ENCODE measurements at regions not wholly inside any gene's neighbourhood (a gene's known extent, or its start where the extent isn't known, plus 50 kb on each side); places are given as distances from the start of the nearest gene placed in this dataset.
"Not testable (repeated sequence)": the region's sequence is repeated elsewhere in the genome, so short reads cannot be mapped to it uniquely, and the experiment has no call there.

DNA sequence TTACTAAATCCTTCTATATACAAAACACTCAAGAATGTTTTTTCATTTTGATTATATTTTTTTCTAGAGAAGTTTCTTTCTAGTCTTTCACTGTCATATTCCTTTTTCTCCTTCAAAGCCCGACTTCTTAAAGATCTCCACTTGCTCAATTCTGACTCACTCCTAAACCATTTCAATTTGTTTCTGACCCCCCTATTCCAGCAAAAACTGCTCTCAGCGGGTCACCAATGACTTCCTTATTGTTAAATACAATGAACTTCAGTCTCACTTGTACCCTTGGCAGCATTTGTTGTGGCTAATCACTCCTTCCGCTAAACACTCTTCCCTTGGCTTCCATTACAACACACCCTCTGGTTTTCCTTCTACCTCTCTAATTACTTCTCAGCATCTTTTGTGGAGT is 111.1 kb upstream of the RBBP8 start:
- DNase-seq (ENCODE audit: low read depth) = no peak

DNA sequence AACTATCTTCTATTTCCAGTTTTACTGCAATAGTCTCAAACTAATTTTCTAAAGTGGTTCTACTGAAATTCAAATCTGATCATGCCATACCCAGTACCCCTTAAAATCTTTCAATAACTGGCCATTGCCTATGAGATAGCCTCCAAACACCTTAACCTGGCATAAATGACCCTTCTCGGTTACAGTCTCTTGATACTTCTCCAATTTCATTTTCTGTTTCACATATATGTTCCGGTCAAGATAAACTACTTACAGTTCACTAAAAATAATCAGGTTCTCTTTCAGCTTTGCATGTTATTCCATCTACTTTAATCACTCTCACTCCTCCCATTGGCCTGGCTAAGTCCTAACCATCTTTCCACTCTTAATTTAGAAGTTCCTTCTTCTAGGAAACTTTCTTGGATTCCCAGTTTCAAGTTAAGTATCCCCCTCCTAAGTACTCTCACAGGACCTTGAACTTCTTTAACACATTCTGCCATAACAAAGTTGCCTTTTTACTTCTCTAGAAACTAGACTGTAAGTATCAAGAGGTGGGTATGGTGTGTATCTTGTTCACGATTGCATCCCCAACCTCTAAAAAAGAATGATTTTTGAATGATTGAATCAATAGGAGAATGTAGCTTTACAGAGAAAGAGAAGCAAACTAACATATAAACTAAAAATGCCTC is 110.2 kb upstream of the RBBP8 start:
- no peak for DNase-seq (ENCODE audit: low read depth)

DNA sequence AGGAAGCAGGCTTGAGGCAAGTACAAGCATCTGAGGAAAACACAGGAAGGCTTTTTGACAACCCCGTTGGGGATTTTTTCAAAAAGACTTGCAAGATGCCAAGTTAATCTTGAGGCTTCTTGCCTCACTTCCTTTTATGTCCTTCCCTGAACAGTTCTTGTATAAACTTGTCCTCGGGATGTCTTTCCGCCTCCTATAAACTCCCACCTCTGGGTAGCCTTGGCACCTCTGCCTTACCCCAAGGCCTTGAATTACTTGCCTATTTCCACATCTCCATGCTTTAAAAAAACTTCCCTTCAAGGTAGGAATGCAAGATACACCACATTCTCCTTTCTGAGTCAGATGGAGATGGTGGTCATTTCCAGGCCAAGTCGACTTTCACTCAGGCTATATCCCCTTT is 106.4 kb upstream of the RBBP8 start:
- no peak for DNase-seq (ENCODE audit: low read depth)

DNA sequence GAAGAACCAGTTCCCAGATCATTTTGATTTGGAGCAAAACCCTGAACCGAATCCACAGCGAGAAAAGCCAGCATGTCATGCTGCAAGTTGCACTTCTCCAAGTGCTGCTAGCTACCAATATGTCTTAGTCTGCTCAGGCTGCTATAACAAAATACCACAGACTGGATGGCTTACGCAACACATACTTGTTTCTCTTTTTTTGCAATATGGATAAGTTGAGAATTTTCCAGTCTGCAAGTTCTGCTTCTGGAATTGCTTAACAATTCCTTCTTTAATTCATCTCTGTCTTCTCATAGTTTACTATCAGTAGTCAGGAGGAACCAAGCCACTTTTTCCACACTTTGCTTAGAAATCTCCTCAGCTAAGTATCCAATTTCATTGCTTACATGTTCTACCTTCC is 105.9 kb upstream of the RBBP8 start:
- no peak for DNase-seq (ENCODE audit: low read depth)

DNA sequence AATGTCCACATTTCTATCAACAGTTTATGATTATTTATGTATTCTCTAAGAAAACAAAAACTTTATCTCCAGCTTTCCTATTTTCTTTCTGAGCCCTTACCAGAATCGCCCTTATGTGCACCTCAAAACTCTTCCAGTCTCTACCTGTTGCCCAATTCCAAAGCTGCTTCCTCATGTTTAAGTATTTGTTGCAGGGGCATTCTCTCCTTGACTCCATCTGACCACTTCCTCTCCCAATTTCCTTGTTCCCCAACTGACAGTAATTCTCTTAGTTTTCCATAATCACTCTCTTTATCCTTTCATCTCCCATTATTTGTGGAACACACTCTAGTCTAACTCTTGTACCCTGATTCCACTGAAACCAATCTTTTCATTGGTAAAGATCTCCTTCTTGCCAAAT is 105.4 kb upstream of the RBBP8 start:
- no peak for DNase-seq (ENCODE audit: low read depth)

DNA sequence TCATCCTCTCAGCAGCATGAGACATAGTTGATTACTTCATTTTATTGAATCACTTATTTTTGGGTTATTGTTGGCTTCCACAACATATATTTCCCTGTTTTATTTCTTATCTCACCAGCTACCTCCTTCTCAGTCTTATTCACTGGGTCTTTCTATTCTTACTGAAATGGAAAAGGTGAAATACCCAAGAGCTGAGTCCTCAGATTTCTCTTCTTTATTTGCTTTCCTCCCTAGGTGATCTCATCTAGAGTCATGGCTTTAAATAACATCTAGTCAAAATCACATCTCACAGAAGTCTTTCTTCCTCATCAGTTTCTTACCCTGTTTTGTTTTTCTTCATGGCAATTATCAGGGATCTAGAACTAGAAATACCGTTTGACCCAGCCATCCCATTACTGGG is 105.0 kb upstream of the RBBP8 start:
- DNase-seq (ENCODE audit: low read depth) = no peak

DNA sequence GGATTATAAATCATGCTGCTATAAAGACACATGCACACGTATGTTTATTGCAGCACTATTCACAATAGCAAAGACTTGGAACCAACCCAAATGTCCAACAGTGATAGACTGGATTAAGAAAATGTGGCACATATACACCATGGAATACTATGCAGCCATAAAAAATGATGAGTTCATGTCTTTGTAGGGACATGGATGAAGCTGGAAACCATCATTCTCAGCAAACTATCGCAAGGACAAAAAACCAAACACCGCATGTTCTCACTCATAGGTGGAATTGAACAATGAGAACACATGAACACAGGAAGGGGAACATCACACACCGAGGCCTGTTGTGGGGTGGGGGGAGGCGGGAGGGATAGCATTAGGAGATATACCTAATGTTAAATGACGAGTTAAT is 104.5 kb upstream of the RBBP8 start:
- not testable (repeated sequence) for DNase-seq (ENCODE audit: low read depth)

DNA sequence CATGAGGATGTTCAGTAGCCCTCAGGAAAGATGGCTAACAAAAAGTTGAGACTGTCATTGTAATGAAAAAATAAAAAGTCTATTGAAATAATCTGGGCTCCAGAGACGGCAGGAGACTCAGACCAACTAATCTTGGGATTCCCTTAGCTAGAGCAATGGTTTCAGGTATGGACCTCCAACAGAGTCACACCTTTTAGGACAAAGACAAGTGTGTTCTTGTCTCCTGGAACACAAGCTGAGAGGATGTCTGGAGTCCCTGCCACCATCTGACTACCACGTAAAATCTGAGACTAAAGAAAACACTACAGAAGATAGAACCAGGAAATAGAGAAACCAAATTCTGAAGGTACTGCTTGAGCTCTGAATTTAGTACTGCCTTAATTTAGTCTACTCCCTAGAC is 103.3 kb upstream of the RBBP8 start:
- DNase-seq (ENCODE audit: low read depth) = no peak

DNA sequence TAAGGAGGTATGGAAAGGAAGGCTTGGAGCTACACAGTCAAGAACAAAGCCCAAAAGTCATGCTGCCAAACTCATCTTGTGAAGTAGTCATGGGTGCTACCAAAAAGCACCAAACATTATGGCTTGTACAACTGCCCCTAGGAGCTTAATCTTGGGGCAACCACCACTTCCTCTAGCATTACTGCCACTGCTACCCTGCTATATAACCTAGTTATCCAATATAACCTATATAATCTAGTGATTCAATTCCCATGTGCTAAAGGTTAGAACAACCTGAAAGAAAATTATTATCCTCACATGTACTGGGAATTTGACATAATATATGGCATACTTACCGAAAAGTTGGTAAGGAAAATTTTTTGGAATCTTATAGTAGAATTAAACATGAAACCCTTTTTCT is 102.6 kb upstream of the RBBP8 start:
- DNase-seq (ENCODE audit: low read depth) = no peak

DNA sequence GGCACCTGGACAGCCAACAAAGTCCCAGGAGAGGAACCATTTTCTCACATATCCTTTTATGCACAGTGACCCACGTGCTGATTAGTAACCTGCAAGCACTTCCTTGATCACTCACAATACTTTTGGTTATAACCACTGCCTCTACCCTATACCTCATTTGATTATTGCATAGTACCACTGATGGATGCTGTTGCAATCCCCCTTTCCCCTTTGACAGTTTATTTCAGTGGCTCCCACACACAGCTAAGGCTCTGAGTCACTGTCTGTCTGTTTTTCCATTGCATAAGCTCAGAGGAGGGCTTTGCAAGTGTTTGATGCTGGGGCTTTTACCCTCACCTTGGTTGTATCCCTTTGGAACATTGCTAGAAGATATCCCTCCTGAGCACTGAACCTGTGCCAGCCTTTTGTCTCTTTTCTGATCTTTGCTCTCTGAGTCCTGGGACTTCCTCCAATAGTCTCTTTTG is 101.7 kb upstream of the RBBP8 start:
- DNase-seq (ENCODE audit: low read depth) = no peak

DNA sequence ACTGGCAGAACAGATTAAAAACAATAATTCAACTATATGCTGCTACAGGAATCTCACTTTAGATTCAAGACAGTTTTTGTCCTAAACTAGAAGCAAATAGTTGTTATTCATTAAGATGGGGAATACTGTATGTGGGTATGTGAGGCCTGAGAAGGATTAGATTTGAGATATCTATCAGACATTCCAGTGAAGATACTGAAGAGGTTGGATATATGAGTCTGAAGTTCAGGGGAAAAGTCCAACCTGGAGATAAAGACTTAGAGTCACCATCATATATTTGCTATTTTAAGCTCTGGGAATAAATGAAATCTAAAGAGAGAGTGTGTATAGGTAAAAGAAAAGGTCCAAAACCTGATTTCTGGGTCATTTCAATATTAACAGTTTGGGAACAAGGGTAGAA is 96.2 kb upstream of the RBBP8 start:
- DNase-seq (ENCODE audit: low read depth) = no peak

DNA sequence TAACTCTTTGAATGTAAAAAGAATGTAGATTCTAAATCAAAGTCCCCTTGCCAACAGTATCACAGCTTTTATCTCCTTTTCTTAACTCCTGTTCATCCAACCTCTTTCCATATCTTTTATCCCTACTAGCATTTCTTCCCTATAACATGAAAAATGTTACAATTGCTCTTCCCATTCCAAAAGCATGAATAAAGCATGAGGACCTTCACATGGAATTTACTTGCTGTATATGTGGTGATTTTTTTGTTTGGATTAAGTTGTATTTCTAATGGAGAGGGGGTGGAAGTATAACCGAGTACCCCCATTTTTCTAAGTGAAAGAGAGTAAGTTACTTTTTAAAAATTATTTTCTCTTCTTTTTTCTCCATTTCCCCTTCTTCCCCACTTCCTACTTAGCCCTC is 94.9 kb upstream of the RBBP8 start:
- DNase-seq (ENCODE audit: low read depth) = no peak

DNA sequence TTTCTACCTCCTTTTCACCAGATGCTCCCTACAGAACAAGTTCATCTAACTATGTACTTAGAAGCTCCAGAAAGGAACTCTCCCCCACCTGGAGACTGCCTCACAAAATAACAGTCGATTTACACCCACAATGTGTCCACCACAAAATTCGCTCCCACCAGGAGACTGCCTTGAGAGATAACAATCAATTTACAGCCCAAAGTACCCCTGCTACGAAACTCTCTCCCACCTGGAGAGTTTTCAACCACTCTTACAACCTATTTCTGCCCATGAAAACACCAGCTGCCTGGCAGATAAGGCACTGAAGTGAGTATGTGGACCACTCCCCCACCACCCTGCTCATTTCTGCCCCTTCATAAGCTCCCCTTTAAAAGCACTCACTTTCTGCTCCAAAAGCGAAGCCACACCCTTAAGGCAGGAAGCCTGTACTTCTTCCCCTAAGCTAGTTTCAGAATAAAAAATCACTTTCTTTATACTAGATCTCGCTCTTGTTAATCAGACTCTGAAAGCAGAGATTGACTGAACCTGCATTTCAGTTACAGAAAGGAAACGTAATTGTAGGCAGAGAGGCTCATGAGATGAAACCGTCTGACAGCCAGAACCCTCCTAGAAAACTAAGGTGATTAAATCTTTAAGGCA is 94.4 kb upstream of the RBBP8 start:
- no peak for DNase-seq (ENCODE audit: low read depth)

DNA sequence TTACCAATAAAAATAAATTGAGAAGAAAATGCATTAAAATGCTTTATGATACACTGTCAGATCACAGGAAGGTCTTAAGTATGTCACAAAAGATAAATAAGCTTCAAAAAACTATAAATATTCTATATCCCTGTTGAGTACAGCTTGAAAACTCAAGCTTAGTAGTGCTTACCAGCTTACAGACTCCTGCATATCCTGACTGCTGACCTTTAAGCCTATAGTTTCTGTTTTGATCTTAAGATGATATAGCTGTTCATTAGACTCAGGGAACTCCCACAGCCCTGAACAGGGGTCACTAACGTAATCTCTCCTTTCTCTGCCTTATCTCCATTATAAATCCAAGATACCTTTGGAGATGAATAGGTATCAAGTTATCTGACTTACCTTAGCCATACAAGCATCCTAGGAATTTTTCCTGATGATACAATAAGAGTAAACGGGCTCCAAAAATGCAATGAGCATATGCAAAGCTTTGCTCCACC is 93.7 kb upstream of the RBBP8 start:
- no peak for DNase-seq (ENCODE audit: low read depth)

DNA sequence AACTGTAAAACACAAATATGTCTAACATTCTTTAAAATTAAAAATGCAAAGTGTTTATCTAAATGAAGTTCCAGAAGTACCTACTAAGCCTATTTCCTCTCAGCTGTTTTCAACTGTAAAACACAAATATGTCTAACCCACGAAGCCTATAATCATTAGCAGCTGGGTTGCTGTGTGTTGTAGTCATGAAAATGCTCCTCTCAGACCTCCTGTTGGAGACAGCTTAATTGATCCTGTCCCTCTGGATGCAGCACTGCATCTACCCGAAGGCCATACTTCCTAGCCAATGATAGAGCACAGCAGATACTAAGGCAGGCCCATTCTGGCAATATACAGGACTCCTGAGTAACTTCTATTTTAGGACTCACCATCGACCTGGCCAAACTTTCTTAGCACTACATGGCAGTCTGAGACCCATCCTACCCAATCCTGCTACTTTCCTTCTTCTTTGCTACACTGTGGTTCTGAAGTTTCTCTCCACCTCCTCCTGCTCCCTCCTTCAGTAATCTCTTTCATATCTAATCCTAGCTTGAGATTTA is 92.5 kb upstream of the RBBP8 start:
- DNase-seq (ENCODE audit: low read depth) = no peak

DNA sequence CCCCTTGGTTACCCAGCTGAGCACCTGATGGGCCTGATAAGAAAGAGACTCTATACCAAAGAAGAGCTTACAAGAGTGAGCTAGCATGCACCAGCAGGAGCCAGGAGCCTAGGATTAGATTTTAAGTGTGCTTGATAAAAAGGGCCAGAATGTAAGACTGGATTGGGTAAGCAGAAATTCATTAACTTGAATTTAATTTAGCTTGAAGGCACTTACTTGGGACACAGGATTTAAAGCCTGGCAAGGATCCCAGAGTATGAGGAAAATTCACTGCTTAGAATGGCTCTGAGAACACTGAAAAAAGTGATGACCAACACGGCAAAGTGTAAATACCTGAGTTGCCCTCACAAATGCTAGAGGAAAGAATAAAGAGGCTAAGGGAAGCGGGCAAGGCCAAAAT is 91.3 kb upstream of the RBBP8 start:
- DNase-seq (ENCODE audit: low read depth) = no peak

DNA sequence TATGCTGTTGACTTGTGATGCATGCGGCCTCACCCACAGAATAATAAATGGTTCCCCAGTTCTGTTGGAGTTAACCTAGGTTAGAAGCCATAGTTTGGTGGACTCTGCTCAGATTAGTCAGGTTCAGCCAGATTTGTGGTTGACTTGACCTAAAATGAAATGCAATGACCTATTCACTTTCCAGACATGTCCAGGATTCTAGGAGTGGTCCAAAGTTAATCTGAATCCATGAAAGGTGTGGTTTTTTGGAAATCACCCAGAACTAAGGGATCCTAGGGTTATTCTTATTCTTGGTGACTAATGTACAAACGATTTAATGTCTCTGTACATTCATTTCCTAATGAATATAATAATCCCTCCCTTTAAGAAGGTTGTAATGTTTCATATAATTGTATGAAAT is 88.9 kb upstream of the RBBP8 start:
- DNase-seq (ENCODE audit: low read depth) = no peak

DNA sequence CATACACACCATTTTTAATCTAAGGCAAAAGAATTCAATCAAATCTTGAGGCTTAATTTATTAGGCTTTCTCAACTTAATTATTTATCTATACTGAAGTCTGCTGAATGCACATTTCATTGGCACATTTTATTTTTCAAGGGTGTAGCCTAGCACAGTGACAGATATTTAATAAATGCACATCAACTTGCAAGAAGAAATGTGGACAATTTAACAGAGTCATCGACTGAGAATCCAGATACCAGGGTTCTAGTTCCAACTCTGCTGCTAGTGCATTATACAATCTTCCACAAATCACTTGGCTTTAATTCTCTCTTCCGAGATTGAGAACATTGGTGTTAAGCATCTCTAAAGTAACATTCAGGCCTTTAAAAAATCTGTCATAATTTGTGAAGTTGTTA is 88.5 kb upstream of the RBBP8 start:
- no peak for DNase-seq (ENCODE audit: low read depth)

DNA sequence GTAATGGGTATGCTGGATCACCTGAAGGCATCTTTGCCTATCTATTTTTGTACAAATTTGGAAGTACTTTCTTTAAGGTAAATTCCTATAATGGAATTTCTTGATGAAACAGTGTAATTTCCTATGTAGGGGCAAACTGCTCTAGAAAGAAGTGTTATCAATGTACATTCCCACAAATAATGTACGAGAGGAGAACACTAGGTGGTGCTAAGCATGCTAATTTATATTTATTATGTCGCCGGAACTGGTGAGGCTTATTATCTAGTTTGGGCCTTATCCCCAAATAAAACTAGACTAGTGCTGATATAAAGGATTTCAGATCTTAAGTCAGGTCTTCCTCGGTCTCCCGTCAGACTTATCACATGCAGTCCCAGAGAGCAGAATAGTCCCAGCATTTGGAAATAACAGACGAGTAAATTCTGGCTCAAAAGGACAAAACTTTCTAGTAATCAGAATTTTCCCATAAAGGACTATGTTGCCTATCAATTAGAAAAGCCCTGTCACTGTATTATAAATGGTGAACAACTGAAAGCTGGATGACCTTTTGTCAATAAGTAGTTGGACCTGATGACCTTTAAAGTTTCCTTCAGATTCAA is 86.9 kb upstream of the RBBP8 start:
- DNase-seq (ENCODE audit: low read depth) = no peak

DNA sequence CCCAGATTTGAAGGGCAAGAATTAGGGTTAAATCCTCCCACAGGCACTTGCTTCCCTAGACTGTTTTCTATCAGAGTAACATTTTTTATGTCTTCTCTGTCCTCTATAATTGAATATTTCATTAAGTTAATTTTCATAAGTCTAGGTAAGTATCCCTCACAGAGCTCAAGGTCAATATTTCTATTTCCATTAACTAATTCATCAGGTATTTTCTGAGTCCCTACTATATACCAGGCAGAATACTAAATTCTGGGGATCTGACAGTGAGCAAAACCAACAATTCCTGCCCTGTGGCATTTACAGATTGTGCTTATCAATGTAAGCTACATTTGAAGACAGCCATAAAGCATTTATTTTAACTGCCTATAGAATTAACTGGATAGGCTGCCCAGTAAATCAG is 86.4 kb upstream of the RBBP8 start:
- DNase-seq (ENCODE audit: low read depth) = no peak

DNA sequence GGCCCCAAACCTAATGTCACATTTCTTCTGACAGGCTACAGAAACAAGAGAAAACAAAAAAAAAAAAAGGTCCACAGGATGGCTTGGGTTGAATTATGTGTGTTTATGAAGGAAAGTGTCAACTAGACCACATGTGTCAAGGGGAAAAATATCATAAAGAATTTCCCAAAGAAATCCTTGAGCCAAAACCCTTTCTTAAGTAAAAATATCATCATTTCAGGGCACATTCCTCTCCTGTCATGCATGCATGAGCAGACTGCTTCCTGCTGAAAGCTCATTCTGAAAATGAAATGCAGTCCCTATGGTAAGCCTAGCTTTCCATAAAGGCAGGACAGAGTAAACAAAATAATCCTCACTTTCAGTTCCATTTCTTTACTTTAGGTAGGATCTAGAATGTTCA is 85.7 kb upstream of the RBBP8 start:
- no peak for DNase-seq (ENCODE audit: low read depth)

DNA sequence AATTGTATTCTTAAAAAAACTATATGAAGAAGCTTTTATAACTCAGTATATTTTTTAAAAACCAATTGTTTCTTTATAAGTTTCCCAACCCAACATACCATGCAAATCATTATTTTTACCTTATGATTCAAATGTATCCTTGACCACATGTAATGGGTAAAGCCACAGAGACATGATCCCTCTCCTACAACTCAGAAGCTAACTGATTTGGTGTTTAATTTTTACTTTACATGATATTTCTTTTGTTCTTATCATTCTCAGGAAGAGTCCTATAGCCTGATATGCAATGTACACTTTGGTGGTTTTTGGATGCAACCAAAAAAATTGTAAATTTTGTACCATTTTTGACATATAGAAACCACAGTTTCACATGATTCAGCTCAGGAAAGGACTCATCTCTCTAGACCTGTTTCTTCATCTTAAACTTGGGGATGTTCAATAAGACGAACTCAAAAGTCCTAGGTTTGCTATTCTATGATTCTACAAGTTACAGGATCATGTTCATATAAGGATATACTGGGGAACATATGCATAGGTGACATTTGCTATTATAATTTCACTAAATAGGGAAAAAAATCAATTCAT is 85.2 kb upstream of the RBBP8 start:
- no peak for DNase-seq (ENCODE audit: low read depth)

DNA sequence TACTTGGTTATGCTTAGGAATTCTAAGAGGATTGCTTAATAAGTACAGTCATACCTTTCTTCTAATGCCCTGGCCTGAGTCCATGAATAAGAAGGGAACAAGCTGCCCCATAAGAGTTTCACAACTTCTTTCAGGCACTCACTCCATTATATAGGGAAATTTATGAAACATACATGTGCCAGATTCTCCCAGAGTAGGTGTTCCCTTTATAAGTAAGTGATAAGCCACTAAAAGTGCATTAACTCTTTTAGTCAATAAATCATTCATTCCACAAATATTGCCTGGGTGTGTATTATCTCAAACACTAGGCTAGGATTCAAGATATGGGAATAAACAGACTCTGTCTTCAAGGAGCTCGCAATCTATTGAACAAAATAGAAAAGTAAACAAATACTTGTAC is 84.5 kb upstream of the RBBP8 start:
- DNase-seq (ENCODE audit: low read depth) = no peak

Measured in CMK (cell line).